GM18498 (cell line): ENCODE measurements at regions not wholly inside any gene's neighbourhood (a gene's known extent, or its start where the extent isn't known, plus 50 kb on each side); places are given as distances from the start of the nearest gene placed in this dataset.

Experiments used
- ATAC-seq: cut with Tn5 transposase; IDR thresholded peaks from one replicate; pipeline ENCODE4 v1.9.1; 2021; ENCODE audit warnings: mild to moderate bottlenecking, moderate library complexity; ENCODE audit not compliant: unreplicated experiment

GRCh38 chr18:22613058-22613690, 195.5 kb upstream of the CTAGE1 start:
- ATAC-seq, result no peak

- ATAC-seq, result no peak
Measured at GRCh38 chr18:22613788-22614187, 196.1 kb upstream of the CTAGE1 start.

- no peak for ATAC-seq
Measured at GRCh38 chr18:22623513-22623912, 205.8 kb upstream of the CTAGE1 start.

- ATAC-seq, result no peak
Measured at GRCh38 chr18:22624176-22624575, 206.5 kb upstream of the CTAGE1 start.

- no peak for ATAC-seq
Measured at GRCh38 chr18:22625406-22625805, 207.7 kb upstream of the CTAGE1 start.

GRCh38 chr18:22626771-22627170, 209.1 kb upstream of the CTAGE1 start:
- no peak for ATAC-seq

- ATAC-seq, result no peak
Measured at GRCh38 chr18:22627506-22627905, 209.8 kb upstream of the CTAGE1 start.

- no peak for ATAC-seq
Measured at GRCh38 chr18:22628795-22629510, 211.2 kb upstream of the CTAGE1 start.

- no peak for ATAC-seq
Measured at GRCh38 chr18:22630980-22631379, 213.3 kb upstream of the CTAGE1 start.

GRCh38 chr18:22632191-22632590, 214.5 kb upstream of the CTAGE1 start:
- no peak for ATAC-seq

GRCh38 chr18:22634464-22634863, 216.7 kb upstream of the CTAGE1 start:
- ATAC-seq, result no peak

GRCh38 chr18:22637787-22638186, 220.1 kb upstream of the CTAGE1 start:
- ATAC-seq, result no peak

- no peak for ATAC-seq
Measured at GRCh38 chr18:22639026-22639463, 221.3 kb upstream of the CTAGE1 start.

GRCh38 chr18:22639561-22639960, 221.8 kb upstream of the CTAGE1 start:
- no peak for ATAC-seq

GRCh38 chr18:22640281-22640842, 222.6 kb upstream of the CTAGE1 start:
- ATAC-seq, result no peak

- no peak for ATAC-seq
Measured at GRCh38 chr18:22641958-22642357, 224.2 kb upstream of the CTAGE1 start.

- ATAC-seq, result no peak
Measured at GRCh38 chr18:22643731-22644130, 226.0 kb upstream of the CTAGE1 start.

GRCh38 chr18:22650247-22650646, 232.5 kb upstream of the CTAGE1 start:
- no peak for ATAC-seq

- ATAC-seq, result no peak
Measured at GRCh38 chr18:22657619-22658018, 239.9 kb upstream of the CTAGE1 start.

GRCh38 chr18:22658318-22658717, 240.6 kb upstream of the CTAGE1 start:
- no peak for ATAC-seq

- no peak for ATAC-seq
Measured at GRCh38 chr18:22663378-22663777, 245.7 kb upstream of the CTAGE1 start.

GRCh38 chr18:22666411-22666940, 248.8 kb upstream of the CTAGE1 start:
- ATAC-seq, result no peak
